Bone marrow (tissue), 2 donors: ENCODE measurements at regions not wholly inside any gene's neighbourhood (a gene's known extent, or its start where the extent isn't known, plus 50 kb on each side); places are given as distances from the start of the nearest gene placed in this dataset.
"Not testable (repeated sequence)": the region's sequence is repeated elsewhere in the genome, so short reads cannot be mapped to it uniquely, and the experiment has no call there.

Experiments used
- DNase-seq, 2 donors: peaks; one replicate each; lab custom pipeline; 2025; lab: John Stamatoyannopoulos, UW

GRCh38 chr5:62167561-62168057 lies 138.4 kb upstream of the KIF2A start:
- DNase-seq, result no peak

GRCh38 chr5:62168506-62169281 lies 137.3 kb upstream of the KIF2A start:
- DNase-seq, result no peak

GRCh38 chr5:62178258-62178657 lies 127.7 kb upstream of the KIF2A start:
- DNase-seq, result no peak

GRCh38 chr5:62182802-62183201 lies 123.2 kb upstream of the KIF2A start:
- DNase-seq, result no peak

GRCh38 chr5:62183727-62184126 lies 122.3 kb upstream of the KIF2A start:
- no peak for DNase-seq

GRCh38 chr5:62184444-62184843 lies 121.6 kb upstream of the KIF2A start:
- no peak for DNase-seq

- no peak for DNase-seq
These were observed 115.8 kb upstream of the KIF2A start for GRCh38 chr5:62190173-62190572.

GRCh38 chr5:62190931-62191330 lies 115.1 kb upstream of the KIF2A start:
- no peak for DNase-seq

GRCh38 chr5:62192958-62193357 lies 113.0 kb upstream of the KIF2A start:
- DNase-seq, result no peak

GRCh38 chr5:62196532-62196931 lies 109.5 kb upstream of the KIF2A start:
- DNase-seq, result not testable (repeated sequence)

GRCh38 chr5:62197697-62198096 lies 108.3 kb upstream of the KIF2A start:
- no peak for DNase-seq

- DNase-seq, result no peak
These were observed 107.6 kb upstream of the KIF2A start for GRCh38 chr5:62198421-62198820.

- DNase-seq, result no peak
These were observed 106.0 kb upstream of the KIF2A start for GRCh38 chr5:62199792-62200716.

- DNase-seq, result no peak
These were observed 99.7 kb upstream of the KIF2A start for GRCh38 chr5:62206150-62206829.

GRCh38 chr5:62208218-62208852 lies 97.7 kb upstream of the KIF2A start:
- DNase-seq, result no peak

- DNase-seq, result no peak
These were observed 94.6 kb upstream of the KIF2A start for GRCh38 chr5:62211405-62211804.

GRCh38 chr5:62212648-62213047 lies 93.4 kb upstream of the KIF2A start:
- no peak for DNase-seq

GRCh38 chr5:62214701-62215100 lies 91.3 kb upstream of the KIF2A start:
- no peak for DNase-seq

- not testable (repeated sequence) for DNase-seq
These were observed 89.4 kb upstream of the KIF2A start for GRCh38 chr5:62216603-62217002.

GRCh38 chr5:62217095-62217494 lies 88.9 kb upstream of the KIF2A start:
- DNase-seq, result not testable (repeated sequence)

- DNase-seq, result not testable (repeated sequence)
These were observed 87.1 kb upstream of the KIF2A start for GRCh38 chr5:62218860-62219259.

- not testable (repeated sequence) for DNase-seq
These were observed 84.1 kb upstream of the KIF2A start for GRCh38 chr5:62221881-62222280.
